ENCODE measurements at regions not wholly inside any gene's neighbourhood (a gene's known extent, or its start where the extent isn't known, plus 50 kb on each side); places are given as distances from the start of the nearest gene placed in this dataset.

GRCh38 chr14:103228076-103228806, 105.0 kb downstream of the TNFAIP2 start:
- TF ChIP-seq, protein P1, sequence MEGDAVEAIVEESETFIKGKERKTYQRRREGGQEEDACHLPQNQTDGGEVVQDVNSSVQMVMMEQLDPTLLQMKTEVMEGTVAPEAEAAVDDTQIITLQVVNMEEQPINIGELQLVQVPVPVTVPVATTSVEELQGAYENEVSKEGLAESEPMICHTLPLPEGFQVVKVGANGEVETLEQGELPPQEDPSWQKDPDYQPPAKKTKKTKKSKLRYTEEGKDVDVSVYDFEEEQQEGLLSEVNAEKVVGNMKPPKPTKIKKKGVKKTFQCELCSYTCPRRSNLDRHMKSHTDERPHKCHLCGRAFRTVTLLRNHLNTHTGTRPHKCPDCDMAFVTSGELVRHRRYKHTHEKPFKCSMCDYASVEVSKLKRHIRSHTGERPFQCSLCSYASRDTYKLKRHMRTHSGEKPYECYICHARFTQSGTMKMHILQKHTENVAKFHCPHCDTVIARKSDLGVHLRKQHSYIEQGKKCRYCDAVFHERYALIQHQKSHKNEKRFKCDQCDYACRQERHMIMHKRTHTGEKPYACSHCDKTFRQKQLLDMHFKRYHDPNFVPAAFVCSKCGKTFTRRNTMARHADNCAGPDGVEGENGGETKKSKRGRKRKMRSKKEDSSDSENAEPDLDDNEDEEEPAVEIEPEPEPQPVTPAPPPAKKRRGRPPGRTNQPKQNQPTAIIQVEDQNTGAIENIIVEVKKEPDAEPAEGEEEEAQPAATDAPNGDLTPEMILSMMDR (conservative IDR thresholded peaks at IDR 0.05): no peak
- no peak for TF ChIP-seq ZFX (IDR thresholded peaks at IDR 0.05)

GRCh38 chr14:103228866-103229265, 105.2 kb upstream of the EIF5 start:
- H3K27ac ChIP-seq: no peak overlapping the region
- no peak for TF ChIP-seq ZFX (IDR thresholded peaks at IDR 0.05)
- TF ChIP-seq, protein P1 (conservative IDR thresholded peaks at IDR 0.05): no peak

More at GRCh38 chr14:103228076-103228806, 105.0 kb downstream of the TNFAIP2 start:
- H3K27ac ChIP-seq: no peak overlapping the region

DNA sequence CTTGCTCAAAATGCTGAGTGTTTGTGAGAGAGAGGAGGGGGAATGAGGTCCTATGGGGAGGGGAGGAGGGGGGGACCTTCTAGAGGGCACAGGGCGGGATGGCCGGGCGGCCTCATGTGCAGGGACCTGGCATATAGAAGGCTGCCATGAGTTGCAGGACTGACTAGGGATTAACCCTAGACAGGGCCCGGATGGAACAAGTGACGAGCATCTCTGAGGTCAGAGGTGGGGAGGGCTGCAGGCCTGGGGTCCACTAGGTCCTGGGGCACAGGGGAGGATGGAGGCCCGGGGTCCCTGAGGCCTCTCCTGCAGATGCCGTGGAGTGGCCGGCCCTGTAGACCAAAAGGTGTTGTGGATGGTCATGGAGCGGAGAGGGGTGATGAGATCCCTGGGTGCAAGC, 104.0 kb upstream of the EIF5 start:
- no peak overlapping the region for H3K27ac ChIP-seq
- TF ChIP-seq, protein P1 (conservative IDR thresholded peaks at IDR 0.05): no peak
- TF ChIP-seq ZFX (IDR thresholded peaks at IDR 0.05): no peak

DNA sequence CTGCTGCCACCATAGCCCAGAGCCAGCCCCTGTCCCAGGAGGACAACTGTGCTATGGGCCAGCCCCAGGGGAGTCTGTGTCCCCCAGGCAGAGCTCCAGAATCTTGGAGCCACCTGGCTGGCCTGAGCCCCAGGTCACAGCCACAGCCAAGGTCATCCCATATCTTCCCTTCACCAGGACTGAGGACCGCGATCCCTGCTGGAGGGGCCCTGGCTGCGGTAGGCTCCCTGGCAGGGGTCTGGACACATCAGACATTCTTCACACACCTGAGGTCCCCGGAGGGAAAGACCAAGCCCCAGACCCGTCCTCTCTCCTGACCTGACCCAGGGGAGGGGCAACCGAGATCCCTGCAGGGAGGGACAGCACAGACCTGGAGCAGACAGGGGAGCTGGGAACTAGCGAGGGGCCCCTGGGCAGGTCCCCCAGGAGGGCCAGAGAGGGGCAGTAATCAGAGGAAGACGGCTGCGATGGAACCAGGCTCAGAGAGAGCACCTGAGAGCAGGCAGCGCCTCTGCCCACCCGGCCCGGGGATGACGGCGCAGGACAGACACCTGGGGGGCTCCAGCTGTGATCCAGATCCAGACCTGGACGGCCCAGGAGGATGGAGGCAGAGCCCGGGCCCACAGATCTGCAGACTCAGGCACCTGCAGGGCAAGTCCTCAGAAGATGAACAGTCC, 103.2 kb upstream of the EIF5 start:
- no peak overlapping the region for H3K27ac ChIP-seq
- TF ChIP-seq, protein P1 (conservative IDR thresholded peaks at IDR 0.05): no peak
- no peak for TF ChIP-seq ZFX (IDR thresholded peaks at IDR 0.05)

GRCh38 chr14:103231376-103232019, 102.5 kb upstream of the EIF5 start:
- H3K27ac ChIP-seq: no peak overlapping the region
- no peak for TF ChIP-seq ZFX (IDR thresholded peaks at IDR 0.05)
- TF ChIP-seq, protein P1 (conservative IDR thresholded peaks at IDR 0.05): no peak

DNA sequence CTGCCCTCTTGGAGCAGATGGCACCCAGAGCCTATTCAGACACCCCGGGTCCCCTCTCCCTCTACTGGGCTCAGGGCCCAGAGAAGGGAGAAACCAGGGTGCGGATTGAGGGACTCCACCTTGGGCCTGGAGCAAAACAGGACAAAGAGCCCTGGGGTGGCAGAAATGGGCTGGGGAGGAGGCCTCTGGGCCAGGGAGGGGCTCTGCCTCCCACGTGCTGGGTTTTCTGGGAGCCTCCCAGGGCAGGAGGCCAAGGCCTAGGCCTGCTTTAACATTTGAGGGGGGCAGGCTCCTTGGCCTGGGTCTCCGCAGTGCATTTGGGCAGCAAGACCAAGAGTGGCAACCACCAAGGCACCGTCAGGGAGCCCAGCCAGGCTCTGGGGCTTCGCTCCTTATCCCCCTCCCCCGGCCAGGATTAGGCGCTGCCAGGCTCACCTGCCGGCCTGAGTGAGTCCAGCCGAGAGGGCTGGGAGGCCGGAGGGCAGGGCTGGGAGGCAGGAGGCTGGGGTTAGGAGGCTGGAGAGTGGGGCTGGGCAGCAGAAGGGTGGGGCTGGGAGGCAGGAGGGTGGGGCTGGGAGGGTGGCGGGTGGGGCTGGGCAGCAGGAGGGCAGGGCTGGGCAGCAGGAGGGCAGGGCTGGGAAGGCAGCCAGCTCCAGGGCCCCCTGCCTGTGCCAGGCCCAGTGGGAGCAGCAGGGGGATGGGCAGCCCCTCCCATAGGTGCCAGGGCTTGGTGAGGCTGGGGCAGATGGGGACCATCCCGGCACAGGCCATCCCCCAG, 101.8 kb upstream of the EIF5 start:
- TF ChIP-seq ZFX (IDR thresholded peaks at IDR 0.05): no peak
- TF ChIP-seq, protein P1 (conservative IDR thresholded peaks at IDR 0.05): no peak
- H3K27ac ChIP-seq: no peak overlapping the region
